Adrenal gland (tissue), 9 donors: ENCODE measurements at regions not wholly inside any gene's neighbourhood (a gene's known extent, or its start where the extent isn't known, plus 50 kb on each side); places are given as distances from the start of the nearest gene placed in this dataset.

Source experiments
- DNase-seq, 7 donors: peaks; one replicate each; pipeline ENCODE4 v3.0.0-alpha.2; 2019 to 2020
- H3K27ac ChIP-seq, 5 donors: fragments of 200-600 bp; sonication (generic) in 4 of 5; 1 replicate in 3 of 5; 2 replicates in 2 of 5; pipeline versions ENCODE4 v1.5.1 to v1.8.0; 2016 to 2020; ENCODE audit warnings: mild to moderate bottlenecking in 1 of 5
- H3K27me3 ChIP-seq: fragments of 200-600 bp; 2 replicates; pipeline ENCODE4 v1.8.0; 2021
- H3K36me3 ChIP-seq, 2 donors: fragments of 200-600 bp; replicated peaks in 1 of 2; 1 replicate in 1 of 2; 2 replicates in 1 of 2; pipeline versions ENCODE4 v1.5.1 to v1.8.0; 2018 to 2022
- H3K4me1 ChIP-seq, 2 donors: fragments of 200-600 bp; replicated peaks in 1 of 2; 1 replicate in 1 of 2; 2 replicates in 1 of 2; pipeline versions ENCODE4 v1.5.1 to v1.8.0; 2018 to 2021
- H3K4me3 ChIP-seq, 4 donors: fragments of 200-600 bp; sonication (generic) in 3 of 4; one replicate each; pipeline ENCODE4 v1.5.1; 2016 to 2018
- H3K9me3 ChIP-seq, 3 donors: fragments of 200-600 bp; sonication (generic) in 1 of 3; replicated peaks in 1 of 3; 1 replicate in 2 of 3; 2 replicates in 1 of 3; pipeline versions ENCODE4 v1.5.1 to v1.8.0; 2016 to 2021
- POLR2A ChIP-seq, 2 donors: fragments of 450-650 bp; IDR thresholded peaks; one replicate each; pipeline ENCODE4 v1.6.1; 2017; ENCODE audit warnings: antibody characterized with exemption in 2 of 2, mild to moderate bottlenecking in 2 of 2, moderate library complexity in 1 of 2
- WGBS, 4 donors: extraction: QIAGEN DNeasy Blood & Tissue Kit in 2 of 4; methylation state at CpG; one replicate each; pipeline versions ENCODE4 v1.1.5 to v1.1.7; 2013 to 2017; 5-methylcytosine and 5-hydroxymethylcytosine counted together
- intact Hi-C, 2 donors: fragments of 100-400 bp; cut with DNase I; formaldehyde crosslinking; loops; one replicate each; pipeline versions ENCODE4 v1.14.1 to v1.15.0; 2022 to 2023
- TF ChIP-seq, protein P1 (sequence below), 6 experiments: fragments of 450-650 bp in 4 of 6; fragments of 200-600 bp in 2 of 6; sonication (generic) in 1 of 6; IDR thresholded peaks; 1 replicate in 5 of 6; 2 replicates in 1 of 6; pipeline versions ENCODE4 v1.5.1 to v1.8.0; 2016 to 2021; ENCODE audit warnings: antibody characterized with exemption in 6 of 6, mild to moderate bottlenecking in 2 of 6, moderate library complexity in 1 of 6
- donor health status: healthy with polysubstance abuse.
- donor health status: Bipolar disorder and iron deficiency.
- donor health status: DM: yes; HTN: yes; CAD: no.
- donor health status: DM: no; HTN: no; CAD: no.
- donor health status: DM: no; HTN: no; CAD: no.

DNA sequence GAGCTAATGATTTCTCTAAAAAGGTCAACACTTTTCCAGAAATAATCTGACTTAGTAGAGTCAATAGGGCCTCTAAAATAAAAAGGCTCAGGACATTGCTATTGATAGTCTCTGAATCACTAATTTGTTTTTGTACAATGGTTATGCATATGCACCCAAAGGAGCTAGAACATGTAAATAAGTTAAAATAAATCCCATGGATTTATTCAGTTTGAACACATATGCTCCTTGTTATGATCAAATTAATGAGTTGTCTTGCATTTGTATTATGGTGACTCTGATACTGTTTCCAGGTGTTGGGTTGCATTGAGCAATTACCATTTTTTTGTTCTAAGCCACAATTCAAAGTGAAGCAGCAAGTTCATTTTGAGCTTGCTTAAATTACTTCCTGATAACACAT lies 276.0 kb upstream of the TUSC1 start:
- TF ChIP-seq POLR2A (IDR thresholded peaks at IDR 0.05), result no peak
- TF ChIP-seq, protein P1, sequence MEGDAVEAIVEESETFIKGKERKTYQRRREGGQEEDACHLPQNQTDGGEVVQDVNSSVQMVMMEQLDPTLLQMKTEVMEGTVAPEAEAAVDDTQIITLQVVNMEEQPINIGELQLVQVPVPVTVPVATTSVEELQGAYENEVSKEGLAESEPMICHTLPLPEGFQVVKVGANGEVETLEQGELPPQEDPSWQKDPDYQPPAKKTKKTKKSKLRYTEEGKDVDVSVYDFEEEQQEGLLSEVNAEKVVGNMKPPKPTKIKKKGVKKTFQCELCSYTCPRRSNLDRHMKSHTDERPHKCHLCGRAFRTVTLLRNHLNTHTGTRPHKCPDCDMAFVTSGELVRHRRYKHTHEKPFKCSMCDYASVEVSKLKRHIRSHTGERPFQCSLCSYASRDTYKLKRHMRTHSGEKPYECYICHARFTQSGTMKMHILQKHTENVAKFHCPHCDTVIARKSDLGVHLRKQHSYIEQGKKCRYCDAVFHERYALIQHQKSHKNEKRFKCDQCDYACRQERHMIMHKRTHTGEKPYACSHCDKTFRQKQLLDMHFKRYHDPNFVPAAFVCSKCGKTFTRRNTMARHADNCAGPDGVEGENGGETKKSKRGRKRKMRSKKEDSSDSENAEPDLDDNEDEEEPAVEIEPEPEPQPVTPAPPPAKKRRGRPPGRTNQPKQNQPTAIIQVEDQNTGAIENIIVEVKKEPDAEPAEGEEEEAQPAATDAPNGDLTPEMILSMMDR (IDR thresholded peaks at IDR 0.05), result no peak
- Histone ChIP-seq H3K27me3 (no peaks in the 10 kb centered on the region), H3K4me3 (no peak overlapping the region), H3K4me1 (no peaks in the 10 kb centered on the region), H3K9me3 (no peaks in the 10 kb centered on the region), H3K36me3 (no peaks in the 10 kb centered on the region), H3K27ac (no peak overlapping the region)
- DNase-seq, result no peak
- intact Hi-C loops, result no loop called here

DNA sequence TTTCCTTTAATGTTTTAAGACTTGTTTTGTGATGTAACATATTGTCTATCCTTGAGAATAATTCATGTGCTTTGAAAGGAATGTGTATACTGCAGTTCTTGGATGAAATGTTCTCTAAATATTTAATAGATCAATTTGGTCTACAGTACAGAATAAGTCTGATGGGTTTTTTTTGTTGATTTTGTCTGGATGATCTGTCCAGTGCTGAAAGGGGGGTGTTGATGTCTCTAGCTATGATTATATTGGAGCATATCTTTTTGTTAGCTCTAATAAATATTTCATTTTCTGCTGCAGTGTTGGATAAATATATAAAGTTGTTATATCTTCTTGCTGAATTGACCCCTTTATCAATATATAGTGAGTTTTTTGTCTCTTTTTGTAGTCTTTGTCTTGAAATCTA lies 269.9 kb upstream of the TUSC1 start:
- TF ChIP-seq, protein P1 (IDR thresholded peaks at IDR 0.05), result no peak
- TF ChIP-seq POLR2A (IDR thresholded peaks at IDR 0.05), result no peak
- Histone ChIP-seq H3K4me1 (no peaks in the 10 kb centered on the region), H3K27me3 (no peaks in the 10 kb centered on the region), H3K36me3 (no peaks in the 10 kb centered on the region), H3K27ac (no peak overlapping the region), H3K4me3 (no peak overlapping the region), H3K9me3 (no peaks in the 10 kb centered on the region)
- intact Hi-C loops, result no loop called here
- DNase-seq, result no peak

DNA sequence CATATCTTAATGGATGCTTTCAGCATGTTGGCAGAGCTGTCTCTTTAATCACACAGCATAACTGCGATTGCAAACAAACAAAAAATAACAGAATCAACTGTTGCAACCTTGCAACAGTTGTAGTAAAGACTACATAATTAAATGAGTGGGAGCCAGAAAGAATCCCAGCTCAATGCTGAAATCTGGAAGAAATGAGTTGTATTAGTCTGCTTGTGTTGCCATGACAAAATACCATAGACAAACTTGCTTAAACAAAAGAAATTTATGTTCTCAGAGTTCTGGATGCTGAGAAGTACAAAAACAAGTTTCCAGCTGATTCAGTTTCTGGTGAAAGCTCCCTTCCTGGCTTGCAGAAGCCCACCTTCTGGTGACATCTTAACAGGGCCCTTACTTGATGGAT lies 260.9 kb upstream of the TUSC1 start:
- Histone ChIP-seq H3K4me3 (no peak overlapping the region), H3K36me3 (no peaks in the 10 kb centered on the region), H3K4me1 (no peaks in the 10 kb centered on the region), H3K27me3 (no peaks in the 10 kb centered on the region), H3K9me3 (no peaks in the 10 kb centered on the region), H3K27ac (no peak overlapping the region)
- intact Hi-C loops, result no loop called here
- WGBS, 4 donors, result 65 to 82% (median 70%) methylated on average over 1 of the region's 1 CpG
- TF ChIP-seq, protein P1 (IDR thresholded peaks at IDR 0.05), result no peak
- no peak for TF ChIP-seq POLR2A (IDR thresholded peaks at IDR 0.05)
- DNase-seq, result no peak

DNA sequence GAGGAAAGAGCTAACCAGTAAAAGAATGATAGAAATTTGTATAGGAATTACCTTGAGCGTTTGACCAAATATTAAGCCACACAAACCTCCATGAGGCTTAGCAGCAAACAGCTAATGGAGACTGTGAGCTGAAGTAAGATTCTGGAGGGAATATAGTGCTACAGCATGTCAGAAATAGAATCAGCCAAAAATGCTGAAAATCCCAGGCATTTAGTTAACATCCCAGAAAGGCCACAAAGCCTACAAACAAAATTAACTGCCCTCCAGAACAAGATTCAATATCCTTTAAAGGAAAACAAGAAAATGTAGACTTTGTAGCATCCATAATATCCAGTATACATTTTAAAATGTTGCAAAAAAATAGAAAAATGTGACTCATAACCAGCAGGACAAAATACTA lies 257.8 kb upstream of the TUSC1 start:
- Histone ChIP-seq H3K27me3 (no peaks in the 10 kb centered on the region), H3K4me3 (no peak overlapping the region), H3K9me3 (no peaks in the 10 kb centered on the region), H3K27ac (no peak overlapping the region), H3K36me3 (no peaks in the 10 kb centered on the region), H3K4me1 (no peaks in the 10 kb centered on the region)
- 74 to 88% (median 75%) methylated on average over 1 of the region's 1 CpG for WGBS, 4 donors
- intact Hi-C loops, result no loop called here
- no peak for DNase-seq
- TF ChIP-seq, protein P1 (IDR thresholded peaks at IDR 0.05), result no peak
- TF ChIP-seq POLR2A (IDR thresholded peaks at IDR 0.05), result no peak
